GM18517 (cell line): ENCODE measurements at regions not wholly inside any gene's neighbourhood (a gene's known extent, or its start where the extent isn't known, plus 50 kb on each side); places are given as distances from the start of the nearest gene placed in this dataset.
"Not testable (repeated sequence)": the region's sequence is repeated elsewhere in the genome, so short reads cannot be mapped to it uniquely, and the experiment has no call there.

ENCODE experiments used
- ATAC-seq: cut with Tn5 transposase; IDR thresholded peaks from one replicate; pipeline ENCODE4 v1.9.1; 2021; ENCODE audit warnings: mild to moderate bottlenecking, moderate library complexity; ENCODE audit not compliant: unreplicated experiment

DNA sequence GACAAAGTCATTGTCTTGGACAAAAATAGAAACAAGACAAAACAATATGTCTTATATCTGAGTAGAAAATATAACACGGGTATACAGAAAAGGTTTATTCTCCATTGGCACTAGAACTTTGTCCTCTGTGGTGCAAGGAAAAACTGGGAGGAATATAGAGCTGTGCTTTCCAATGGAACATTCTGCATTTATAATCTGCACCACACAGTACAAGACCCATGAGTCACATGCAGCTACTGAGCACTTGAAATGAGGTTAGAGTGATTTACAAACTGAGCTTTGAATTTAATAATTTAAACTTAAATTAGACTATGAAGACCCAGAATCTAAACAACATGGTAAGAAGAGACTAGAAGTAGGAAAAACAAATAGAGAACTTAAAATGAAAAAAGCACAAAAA, 86.1 kb downstream of the RAP2A start:
- ATAC-seq, result no peak

DNA sequence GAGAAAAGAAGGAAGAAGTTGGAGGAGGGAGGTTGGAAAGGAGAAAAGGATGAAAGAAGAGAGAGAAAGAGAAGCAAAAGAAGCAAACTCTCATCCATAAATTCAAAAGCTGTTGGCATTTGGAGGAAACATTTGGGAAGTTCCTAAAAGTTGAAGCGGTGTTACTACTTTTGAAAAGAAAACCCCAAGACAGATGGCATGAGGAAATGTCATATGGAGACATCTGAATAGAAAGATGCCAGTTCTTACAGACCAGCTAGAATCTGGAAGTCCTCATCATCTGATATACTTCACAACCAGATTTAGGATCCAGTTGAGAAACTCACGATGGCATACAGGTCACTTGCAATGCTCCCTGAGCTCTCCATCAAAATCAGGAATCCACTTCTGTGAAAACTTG, 86.9 kb downstream of the RAP2A start:
- no peak for ATAC-seq

DNA sequence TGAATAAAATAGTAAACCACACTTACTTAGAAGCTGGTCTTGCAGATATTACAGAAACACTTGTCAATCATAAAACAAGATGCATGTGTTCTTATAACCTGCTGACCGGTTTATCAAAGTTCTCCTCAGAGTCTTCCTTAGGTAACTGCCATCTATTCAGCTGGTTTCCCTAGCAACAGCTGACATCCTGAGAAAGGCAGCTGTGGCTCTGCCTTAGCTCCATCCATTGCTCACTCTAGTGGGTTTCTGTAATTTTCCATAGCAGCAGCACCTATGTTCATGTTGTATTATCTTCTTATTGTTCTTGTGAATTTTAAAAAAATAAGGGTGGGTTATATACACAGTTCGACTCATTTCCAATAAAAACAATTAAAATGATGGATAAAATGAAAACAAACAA, 87.8 kb downstream of the RAP2A start:
- ATAC-seq, result no peak

DNA sequence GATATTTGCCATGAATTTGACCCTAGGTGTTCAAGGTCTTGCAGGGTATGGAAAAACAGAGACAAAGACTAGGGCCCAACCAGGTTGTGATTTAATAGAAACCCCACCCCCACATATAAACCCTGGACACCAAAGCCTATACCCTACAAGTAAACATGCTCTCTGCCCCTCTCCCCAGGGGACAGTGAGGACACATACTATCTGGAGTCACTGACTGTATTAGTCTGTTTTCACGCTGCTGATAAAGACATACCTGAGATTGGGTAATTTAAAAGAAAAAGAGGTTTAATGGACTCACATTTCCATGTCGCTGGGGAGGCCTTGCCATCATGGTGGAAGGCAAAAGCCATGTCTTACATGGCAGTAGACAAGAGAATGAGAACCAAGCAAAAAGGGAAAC, 88.3 kb downstream of the RAP2A start:
- ATAC-seq, result no peak

DNA sequence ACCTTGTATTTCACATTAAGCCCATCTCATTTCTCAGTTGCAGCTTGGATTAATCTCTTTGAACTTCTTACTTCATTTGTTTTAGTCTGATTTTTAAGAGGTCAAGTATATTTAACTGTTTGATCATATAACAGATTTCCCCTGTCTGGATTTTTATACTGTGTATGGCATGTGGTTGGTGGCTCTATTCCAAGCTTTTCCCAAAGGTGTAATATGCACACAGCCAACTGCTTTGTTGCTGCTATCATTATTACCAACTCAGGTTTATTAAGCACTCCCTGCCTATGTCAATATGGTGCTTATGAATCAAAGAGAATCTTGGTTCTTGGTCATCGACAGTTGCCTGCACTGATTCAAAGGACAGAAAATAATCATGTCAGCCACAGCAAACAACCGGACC, 92.6 kb downstream of the RAP2A start:
- ATAC-seq, result no peak

DNA sequence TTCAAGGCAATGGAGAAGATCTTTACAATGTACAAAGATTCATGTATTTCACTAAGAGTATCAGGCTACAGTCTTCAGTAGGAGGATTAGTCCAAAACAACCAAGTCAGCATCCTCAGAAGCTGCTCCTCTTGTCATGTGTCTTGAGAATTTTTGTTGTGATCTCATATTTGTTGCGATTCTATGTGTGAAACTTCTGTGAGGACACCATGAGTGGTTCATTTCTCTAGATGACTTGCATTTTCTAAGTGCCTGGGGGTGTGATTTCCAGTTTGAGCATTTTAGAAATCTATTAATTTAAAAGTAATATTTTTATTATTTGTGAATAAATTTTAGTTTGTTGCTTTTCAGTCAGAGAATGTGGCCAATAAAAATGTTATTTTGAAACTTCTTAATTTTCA, 94.5 kb downstream of the RAP2A start:
- ATAC-seq, result no peak

DNA sequence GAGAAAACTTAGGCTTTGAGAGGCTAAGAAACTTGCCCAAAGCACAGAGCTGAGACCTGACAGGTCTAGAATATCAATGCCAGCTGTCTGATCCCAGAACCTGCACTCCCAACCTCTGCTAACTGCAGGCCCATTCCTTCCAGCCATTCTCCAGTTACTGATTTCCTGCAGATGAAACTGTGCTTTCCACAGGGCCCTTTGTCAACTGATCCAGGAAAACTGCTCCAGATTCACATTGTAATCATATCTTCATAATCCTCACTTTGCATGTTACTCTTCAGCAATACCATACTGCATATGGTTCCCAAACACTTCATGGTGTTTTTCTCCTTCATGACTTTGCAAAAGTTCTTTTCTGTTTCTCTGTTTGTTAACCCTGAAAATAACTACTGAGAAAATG, 100.6 kb downstream of the RAP2A start:
- ATAC-seq, result no peak

DNA sequence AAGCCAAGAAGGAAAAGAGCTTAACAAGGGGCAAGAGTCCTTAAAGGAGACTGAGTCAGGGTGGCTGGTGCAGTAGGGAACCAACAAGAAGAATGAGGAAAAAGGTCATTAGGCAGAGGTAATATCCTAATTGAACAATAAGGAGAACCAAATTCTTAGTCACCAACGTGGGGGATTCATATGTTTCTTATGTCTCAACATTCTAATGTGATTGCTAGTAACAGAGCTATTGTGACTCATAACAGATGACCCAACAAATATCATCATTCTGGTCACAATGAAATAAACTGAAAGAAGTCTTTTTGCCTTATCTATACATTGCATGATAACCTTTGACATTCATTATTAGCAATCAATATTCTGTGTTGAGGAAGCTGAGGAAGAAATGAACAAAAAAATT, 101.6 kb downstream of the RAP2A start:
- no peak for ATAC-seq

DNA sequence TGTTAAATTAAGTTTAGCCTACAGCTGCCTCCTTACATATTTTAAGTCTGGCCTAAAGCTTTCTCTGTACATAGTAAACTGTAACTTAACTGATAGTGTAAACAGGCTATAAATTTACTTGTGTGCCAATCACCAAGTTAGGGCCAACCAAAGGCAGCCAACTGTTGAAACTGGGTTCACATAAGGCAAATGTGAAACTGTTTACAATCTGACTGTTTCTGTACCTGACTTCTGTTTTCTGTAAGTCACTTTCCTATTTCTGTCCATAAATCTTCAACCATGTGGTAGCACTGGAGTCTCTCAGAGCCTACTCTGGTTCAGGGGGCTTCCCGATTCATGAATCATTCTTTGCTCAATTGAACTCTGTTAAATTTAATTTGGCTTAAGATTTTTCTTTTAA, 103.1 kb downstream of the RAP2A start:
- peak; percentile 89 for ATAC-seq

DNA sequence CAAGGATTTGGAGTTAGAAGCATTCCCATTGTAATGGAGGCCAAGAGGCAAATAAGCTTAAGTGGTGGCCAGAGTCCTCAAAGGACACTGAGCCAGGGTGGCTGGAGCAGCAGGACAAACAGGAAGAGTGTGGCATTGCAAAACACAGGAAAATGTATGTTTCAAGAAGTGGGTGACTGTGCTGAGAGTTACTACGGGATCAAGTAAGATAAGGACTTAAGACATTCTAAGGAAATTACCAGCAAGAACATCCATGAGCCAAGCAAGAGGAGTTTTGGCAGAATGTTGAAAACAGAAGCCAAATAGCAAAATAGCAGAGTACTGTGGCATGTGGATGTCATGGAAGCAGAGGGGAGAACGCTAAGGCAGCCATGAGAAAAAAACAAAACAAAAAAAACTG, 104.2 kb downstream of the RAP2A start:
- ATAC-seq, result no peak

DNA sequence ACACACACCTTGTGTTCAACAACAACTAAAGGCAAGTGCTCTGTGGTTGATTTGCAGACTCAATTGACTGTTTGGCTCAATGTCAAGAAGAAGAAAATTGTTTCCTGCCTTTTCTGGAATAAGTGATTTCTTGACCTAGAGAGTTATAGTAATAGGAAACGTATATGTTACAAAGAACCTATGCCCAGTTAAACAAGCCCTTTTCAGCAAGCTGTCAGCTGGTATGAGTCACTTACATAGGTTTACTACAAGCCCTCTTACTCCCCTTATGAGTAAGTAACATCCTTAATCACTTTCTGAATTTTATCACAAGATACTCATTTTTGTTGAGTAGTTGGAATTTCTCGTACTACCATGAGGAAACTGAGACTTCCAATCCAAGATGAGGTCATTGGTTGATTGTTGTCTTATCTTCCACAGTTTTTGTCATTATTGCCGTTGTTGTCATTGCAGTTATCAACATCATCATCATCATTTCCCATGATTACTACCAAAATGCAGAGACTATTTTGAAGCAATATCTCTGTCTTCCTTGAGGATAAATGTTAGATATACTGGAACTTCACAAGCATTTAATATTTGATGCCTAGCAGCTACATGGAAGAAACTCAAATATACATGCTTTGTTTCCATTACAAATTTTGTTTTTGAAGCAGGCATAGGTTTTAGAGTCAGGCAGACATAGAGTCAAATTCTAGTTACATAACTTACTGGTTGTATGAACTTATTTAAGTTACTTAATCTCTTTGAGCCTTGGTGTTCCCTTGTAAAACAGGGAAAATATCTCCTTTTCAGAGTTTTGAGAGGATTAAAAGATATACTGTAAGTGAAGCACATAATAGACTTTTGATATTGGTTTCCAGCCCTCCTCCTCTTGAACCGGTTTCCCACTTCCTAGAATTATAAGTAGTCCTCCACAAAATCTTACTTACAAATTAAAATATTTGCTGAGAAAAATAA, 106.0 kb downstream of the RAP2A start:
- peak; percentile 47 for ATAC-seq

DNA sequence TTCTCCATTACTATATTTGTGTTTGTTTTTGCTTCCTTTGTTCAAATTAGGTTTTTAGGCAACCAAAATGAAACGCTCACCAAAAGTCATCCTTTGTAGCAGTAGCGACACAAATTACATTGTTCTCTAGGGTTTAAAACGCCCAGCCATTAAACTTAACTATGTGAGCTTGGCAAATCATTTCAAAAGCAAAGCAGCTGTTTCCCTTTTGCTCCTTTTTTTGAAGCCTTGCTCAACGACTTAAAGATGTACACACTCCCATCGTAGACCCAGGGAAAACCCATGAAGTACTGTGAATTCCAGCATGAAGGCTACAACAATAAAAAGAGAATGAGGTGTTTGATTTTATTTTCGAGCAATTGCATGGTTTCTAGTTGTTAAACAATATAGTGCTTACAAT, 106.7 kb downstream of the RAP2A start:
- ATAC-seq, result no peak

DNA sequence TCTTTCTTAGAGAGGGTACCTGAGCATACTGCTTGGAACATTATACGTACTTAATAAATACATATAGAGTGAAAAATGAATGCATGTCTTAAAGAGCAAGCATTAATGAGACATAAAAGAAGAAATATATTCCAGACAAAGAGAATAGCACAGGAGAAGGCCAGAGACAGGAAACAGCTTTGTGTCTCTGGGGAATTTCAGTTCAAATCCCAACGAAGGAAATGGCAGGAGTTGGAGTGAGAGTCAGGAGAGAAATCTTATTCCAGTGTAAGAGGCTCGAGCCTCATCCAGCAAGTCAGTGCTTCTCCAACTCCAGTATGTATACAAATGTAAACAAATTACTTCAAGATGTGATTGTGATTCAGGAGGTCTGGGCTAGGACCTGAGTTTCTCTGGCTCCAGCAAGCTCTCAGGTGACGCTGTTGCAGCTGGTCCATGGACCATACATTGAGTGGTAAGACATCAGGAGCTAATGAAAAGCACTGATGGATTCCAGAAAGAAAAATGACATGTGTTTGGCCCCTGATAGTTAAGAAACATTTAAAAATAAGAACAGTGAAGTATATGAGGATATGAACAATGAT, 108.2 kb downstream of the RAP2A start:
- ATAC-seq, result no peak

DNA sequence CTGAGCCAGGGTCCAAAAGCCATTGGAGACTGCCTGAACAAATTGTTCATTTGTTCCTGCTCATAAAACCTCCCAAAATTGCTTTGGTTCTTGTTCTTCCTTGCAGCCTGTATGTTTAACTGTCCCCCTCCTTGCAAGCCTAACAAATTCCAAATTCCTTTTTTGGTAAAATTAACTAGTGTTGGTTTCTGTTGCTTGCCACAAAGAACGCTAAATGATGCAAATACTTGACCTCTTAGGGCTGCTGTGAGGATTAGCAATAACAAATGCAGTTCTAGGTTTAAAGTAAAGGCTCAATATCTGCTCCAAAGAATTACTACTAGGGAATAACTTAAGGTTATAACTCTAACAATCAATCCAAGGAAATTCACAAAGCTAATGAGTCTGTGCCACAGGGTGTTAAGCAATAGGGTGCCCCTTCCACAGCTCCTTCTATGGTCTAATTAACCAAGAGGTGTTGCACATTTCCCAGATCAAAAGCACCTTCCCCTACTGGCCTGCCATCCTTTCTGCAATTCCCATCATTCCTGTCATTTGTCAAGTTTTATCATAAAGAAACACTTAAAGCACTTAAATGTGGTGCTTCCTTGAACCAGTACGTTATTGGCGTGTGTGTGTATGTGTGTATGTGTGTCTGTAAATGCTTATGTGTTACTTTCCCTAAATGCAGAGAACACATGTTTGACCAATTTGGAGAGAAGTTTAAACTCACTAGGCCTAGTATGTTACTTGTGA, 110.2 kb downstream of the RAP2A start:
- ATAC-seq, result no peak

DNA sequence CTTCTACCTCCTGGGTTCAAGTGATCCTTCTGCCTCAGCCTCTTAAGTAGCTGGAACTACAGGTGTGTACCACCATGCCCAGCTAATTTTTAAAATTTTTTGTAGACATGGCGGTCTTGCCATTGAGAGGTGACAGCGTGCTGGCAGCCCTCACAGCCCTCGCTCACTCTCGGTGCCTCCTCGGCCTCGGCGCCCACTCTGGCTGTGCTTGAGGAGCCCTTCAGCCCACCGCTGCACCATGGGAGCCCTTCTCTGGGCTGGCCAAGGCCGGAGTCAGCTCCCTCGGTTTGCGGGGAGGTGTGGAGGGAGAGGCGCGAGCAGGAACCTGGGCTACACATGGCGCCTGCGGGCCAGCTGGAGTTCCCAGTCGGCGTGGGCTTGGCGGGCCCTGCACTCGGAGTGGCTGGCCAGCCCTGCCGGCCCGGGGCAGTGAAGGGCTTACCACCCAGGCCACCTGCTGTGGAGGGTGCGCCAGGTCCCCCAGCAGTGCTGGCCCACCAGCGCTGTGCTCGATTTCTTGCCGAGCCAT, 111.1 kb downstream of the RAP2A start:
- not testable (repeated sequence) for ATAC-seq

DNA sequence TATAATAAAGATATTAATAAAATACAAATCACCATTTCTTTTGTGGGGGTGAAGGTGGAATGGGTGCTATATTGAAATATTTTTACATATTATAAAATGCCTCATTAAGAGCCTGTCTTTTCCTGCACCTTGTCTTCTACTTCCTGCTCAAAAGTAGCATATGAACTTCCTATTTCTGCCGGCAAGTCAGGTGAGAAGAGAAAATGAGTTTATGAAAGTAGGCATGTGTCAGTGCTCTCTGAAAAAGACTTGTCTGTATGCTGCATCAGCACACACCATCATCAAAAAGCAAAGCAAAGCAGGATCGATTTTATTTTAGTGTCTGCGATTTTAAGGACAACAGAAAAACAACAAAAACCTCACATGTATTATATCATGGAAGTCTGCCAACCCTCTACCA, 114.2 kb downstream of the RAP2A start:
- ATAC-seq, result peak; percentile 79

DNA sequence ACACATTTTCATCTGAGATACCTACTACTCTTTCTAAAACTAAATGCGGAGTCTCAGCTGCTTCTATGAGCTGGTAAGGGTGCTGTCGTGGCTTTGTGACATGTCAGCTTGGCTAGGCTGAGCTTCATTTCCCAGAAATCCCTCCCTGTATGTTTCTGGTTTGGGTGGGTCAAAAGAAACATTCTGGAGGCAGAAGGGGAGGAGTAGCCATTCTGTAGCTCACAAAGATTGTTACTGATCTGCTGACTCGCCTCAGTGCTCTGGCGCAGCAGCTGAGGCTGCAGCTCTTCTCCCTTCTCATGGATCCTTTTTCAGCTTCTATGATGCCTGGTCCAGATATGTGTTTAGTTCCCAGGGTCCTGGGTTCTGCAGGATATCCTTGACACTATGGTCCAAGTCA, 114.7 kb downstream of the RAP2A start:
- no peak for ATAC-seq

DNA sequence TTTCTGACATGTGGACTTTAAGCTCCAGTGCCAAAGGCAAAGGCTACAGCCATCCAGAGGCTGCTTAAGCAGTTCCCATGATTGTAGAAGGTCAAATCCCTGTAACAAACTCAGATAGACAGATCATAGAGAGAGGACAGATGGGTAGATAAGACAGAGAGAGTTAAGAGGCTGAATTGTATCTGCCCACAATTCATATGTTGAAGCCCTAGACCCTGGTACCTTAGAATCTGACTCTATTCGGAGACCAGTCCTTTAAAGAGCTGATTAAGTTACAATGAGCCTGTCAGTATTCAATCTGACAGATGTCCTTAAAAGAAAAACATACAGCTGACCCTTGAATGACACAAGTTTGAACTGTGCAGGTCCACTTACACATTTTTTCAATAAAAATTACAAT, 115.2 kb downstream of the RAP2A start:
- no peak for ATAC-seq

DNA sequence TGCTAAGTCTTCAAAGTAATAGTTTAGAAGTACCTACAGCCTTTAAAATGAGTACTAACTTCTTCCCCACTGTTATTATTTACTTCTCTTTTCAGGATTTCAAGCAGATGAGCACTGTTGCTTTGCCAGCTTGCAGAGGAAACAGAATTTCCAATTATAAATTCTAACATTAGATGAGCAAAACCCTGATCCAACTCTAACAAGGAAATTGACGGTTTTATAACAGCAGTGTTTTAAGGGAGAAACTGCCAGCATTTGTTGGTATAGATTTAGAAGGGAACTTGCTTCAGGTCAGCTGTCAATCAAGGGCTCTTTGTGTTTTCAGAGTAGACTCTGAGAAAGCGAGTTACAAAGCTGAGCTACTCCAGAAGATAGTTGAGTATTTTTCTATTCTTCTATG, 120.5 kb downstream of the RAP2A start:
- ATAC-seq, result no peak

DNA sequence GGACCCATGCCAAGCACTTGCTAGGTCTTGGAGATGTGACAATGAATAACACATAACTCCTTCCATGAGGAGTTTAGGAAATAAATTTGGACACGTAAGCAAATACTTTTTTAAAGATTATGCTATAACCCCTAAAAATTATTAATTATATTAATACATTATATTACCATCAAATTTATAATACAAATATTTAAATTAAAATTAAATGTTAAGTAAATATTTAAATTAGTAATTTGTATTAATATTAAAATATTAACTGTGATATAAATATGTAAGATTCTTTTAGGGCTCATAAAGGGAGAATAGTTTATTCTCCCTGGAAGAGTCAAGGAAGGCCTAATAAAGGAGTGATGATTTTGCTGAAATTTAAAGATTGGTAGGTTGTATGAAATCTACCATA, 121.1 kb downstream of the RAP2A start:
- ATAC-seq, result no peak

DNA sequence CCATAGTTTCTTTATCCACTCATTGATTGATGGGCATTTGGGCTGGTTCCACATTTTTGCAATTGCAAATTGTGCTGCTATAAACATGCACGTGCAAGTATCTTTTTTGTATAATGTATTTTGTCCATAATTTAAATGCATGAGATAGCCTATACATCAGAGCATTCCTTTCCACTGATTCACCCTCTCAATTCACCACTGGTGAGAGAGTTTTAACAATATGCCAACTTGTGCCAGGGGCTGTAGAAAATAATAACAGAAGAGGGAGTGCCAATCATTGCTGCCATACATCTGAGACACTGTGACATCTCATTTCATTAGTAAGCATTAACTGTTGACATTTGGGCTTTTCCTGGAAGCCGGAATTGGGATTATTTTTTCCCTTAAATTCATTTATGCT, 125.1 kb downstream of the RAP2A start:
- no peak for ATAC-seq

DNA sequence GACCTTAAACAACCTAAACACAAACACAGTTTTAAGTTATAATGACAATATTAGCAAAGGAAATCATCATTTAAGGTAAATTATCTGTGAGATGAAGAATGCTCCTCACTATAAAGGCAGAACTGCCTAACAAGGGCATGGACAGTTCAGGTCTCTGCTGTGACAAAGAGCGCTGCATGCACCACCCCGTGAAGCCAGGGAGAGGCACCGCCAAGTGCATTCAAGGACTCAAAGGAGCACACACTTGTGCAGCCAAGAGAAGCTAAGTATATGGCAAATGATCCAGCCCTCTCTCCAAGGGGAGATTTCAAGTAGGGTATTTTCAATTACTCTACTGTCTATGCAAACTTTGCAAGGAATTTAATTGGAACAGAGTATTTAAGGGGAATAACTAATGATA, 126.0 kb downstream of the RAP2A start:
- no peak for ATAC-seq
